Right atrium auricular region (tissue), 2 donors: ENCODE measurements at regions not wholly inside any gene's neighbourhood (a gene's known extent, or its start where the extent isn't known, plus 50 kb on each side); places are given as distances from the start of the nearest gene placed in this dataset.

Source experiments
- DNase-seq: peaks from one replicate; pipeline ENCODE4 v3.0.0-alpha.2; 2019; ENCODE audit warnings: low spot score
- H3K27ac ChIP-seq, 2 donors: fragments of 200-600 bp; sonication (generic); 1 replicate in 1 of 2; 2 replicates in 1 of 2; pipeline ENCODE4 v1.5.1; 2016 to 2019
- H3K27me3 ChIP-seq, 2 donors: fragments of 200-600 bp; sonication (generic); one replicate each; pipeline versions ENCODE4 v1.5.1 to v1.6.0; 2017 to 2019
- H3K36me3 ChIP-seq: fragments of 200-600 bp; sonication (generic); one replicate; pipeline ENCODE4 v1.5.1; 2016
- H3K4me1 ChIP-seq, 2 donors: fragments of 200-600 bp; sonication (generic); one replicate each; pipeline versions ENCODE4 v1.5.1 to v1.6.0; 2017 to 2019
- H3K4me3 ChIP-seq, 2 donors: fragments of 200-600 bp; sonication (generic); 1 replicate in 1 of 2; 2 replicates in 1 of 2; pipeline ENCODE4 v1.5.1; 2017 to 2019; ENCODE audit warnings: mild to moderate bottlenecking in 1 of 2, moderate library complexity in 1 of 2
- H3K9me3 ChIP-seq, 2 donors: fragments of 200-600 bp; sonication (generic); one replicate each; pipeline ENCODE4 v1.5.1; 2019
- TF ChIP-seq, protein P1 (sequence below), 2 donors: fragments of 200-600 bp; sonication (generic); IDR thresholded peaks; one replicate each; pipeline ENCODE4 v1.5.1; 2019; ENCODE audit warnings: antibody characterized with exemption in 2 of 2

DNA sequence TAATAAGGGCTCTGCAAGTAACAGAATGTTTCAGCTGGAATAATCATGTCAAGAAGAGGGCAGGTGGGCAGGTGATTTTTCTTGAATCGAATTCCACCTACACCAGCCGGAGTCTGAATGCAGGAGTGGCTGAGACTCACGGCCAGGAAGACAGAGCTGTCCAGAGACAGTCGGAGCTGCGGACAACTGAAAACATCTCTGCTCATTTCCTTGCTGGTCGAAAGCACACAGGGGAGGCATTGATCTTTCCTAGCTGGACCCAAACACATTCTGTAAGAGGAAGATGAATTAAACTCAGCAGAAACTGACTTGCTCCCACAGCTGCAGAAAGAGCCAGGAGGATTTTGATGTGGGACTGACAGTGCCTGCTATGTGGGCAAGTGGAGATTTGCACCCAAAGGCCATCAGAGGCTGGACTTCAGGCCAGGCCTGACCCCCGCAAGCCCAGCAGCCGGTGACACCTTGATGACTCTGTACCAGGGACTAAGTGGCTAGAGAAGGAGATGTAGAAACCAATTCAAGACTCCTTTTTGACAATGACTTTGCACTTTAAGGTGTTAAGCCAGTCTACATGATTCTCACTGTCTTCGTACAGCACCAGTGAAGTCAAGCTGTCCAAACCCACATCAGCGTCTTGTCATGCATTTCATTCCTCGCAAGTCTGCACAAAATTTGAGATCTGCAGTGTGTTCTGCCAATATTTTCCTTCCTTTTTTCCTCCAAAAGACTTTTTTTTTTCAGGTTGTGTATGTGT is 169.4 kb downstream of the TEX36 start:
- no peak for DNase-seq
- Histone ChIP-seq H3K27ac (no peak overlapping the region), H3K36me3 (no peaks in the 10 kb centered on the region), H3K4me1 (no peaks in the 10 kb centered on the region), H3K9me3 (no peaks in the 10 kb centered on the region), H3K27me3 (no peaks in the 10 kb centered on the region), H3K4me3 (no peak overlapping the region)
- TF ChIP-seq, protein P1, sequence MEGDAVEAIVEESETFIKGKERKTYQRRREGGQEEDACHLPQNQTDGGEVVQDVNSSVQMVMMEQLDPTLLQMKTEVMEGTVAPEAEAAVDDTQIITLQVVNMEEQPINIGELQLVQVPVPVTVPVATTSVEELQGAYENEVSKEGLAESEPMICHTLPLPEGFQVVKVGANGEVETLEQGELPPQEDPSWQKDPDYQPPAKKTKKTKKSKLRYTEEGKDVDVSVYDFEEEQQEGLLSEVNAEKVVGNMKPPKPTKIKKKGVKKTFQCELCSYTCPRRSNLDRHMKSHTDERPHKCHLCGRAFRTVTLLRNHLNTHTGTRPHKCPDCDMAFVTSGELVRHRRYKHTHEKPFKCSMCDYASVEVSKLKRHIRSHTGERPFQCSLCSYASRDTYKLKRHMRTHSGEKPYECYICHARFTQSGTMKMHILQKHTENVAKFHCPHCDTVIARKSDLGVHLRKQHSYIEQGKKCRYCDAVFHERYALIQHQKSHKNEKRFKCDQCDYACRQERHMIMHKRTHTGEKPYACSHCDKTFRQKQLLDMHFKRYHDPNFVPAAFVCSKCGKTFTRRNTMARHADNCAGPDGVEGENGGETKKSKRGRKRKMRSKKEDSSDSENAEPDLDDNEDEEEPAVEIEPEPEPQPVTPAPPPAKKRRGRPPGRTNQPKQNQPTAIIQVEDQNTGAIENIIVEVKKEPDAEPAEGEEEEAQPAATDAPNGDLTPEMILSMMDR (IDR thresholded peaks at IDR 0.05) = no peak

DNA sequence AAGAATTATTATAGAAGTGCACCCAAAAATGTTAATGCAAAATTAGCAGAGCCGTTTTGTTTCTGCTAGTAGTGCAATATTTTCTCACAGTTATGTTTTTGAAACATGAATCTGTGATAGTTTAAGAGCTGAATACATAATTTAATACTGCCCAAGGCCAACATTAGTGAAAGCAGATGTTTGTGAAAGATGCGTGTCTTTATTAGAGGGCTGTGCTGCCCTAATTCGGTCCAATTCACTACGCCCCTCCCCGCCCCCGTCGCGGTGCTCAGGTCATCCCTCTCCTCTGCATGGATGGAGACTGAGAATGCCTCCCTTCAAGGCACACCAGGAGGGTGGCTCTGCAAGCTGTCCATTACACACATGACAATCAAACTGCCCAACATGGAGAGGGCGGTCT is 172.0 kb downstream of the TEX36 start:
- no peak for DNase-seq
- Histone ChIP-seq H3K4me3 (no peak overlapping the region), H3K9me3 (no peaks in the 10 kb centered on the region), H3K36me3 (no peaks in the 10 kb centered on the region), H3K4me1 (no peaks in the 10 kb centered on the region), H3K27ac (no peak overlapping the region), H3K27me3 (no peaks in the 10 kb centered on the region)
- TF ChIP-seq, protein P1 (IDR thresholded peaks at IDR 0.05) = no peak

DNA sequence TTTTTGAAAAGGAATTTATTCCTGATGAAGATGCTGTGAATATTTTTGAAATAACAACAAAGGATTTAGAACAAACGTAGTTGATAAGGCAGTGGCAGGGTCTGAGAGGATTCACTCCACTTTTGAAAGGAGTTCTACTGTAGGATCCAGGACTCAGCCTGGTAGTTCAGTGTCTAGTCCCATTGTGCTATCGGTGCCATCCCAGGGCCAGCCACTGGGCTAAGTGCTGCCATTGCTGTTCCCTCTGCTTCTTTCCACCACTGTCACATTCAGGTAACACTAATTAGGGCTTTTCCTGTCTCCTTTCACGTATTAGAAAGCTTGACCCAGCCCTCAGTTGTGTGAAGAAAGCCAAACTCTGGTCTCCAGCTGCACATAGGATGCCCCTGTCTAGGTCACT is 177.3 kb downstream of the TEX36 start:
- no peaks in the 10 kb centered on the region for H3K27me3 ChIP-seq
- no peak overlapping the region for H3K4me3 ChIP-seq
- DNase-seq = no peak
- no peaks in the 10 kb centered on the region for H3K4me1 ChIP-seq
- H3K9me3 ChIP-seq = no peaks in the 10 kb centered on the region
- TF ChIP-seq, protein P1 (IDR thresholded peaks at IDR 0.05) = no peak
- no peaks in the 10 kb centered on the region for H3K36me3 ChIP-seq
- no peak overlapping the region for H3K27ac ChIP-seq

DNA sequence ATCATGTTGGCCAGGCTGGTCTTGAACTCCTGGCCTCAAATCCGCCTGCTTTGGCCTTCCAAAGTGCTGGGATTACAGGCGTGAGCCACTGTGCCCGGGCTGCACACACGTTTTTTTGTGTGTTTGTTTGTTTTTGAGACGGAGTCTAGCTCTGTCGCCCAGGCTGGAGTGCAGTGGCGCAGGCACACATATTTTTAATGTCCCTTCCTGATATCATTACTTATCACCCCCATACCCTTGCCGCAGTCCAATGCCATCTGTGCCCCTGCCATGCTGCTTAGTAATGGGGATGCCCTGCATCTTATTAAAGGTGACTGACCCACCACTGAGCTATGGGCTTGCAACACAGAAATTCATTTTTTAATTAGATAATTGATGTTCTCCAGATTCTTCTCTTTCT is 180.7 kb downstream of the TEX36 start:
- TF ChIP-seq, protein P1 (IDR thresholded peaks at IDR 0.05) = no peak
- no peaks in the 10 kb centered on the region for H3K4me1 ChIP-seq
- no peak overlapping the region for H3K27ac ChIP-seq
- DNase-seq = no peak
- no peaks in the 10 kb centered on the region for H3K9me3 ChIP-seq
- H3K27me3 ChIP-seq = no peaks in the 10 kb centered on the region
- no peaks in the 10 kb centered on the region for H3K36me3 ChIP-seq
- H3K4me3 ChIP-seq = no peak overlapping the region

DNA sequence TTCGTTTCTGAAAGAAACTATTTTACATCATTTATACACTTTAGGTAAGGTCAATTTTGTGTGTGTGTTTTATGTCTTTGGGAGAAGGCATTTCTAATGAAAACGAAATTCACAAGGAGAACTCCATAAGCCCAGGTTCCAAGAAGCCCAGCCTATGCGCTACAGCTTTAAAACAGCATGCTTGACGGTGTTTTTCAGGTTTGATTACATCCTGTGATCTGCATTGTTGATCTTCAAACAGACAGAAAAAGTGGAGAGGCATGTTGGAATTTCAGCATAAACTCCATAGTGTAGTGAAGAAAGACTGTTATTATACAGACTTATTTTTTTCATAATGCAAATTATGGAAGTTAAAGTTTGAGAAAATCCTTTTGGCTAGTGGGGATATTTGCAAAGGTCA is 187.6 kb downstream of the TEX36 start:
- H3K27ac ChIP-seq = no peak overlapping the region
- no peaks in the 10 kb centered on the region for H3K27me3 ChIP-seq
- H3K9me3 ChIP-seq = no peaks in the 10 kb centered on the region
- H3K4me3 ChIP-seq = no peak overlapping the region
- H3K36me3 ChIP-seq = no peaks in the 10 kb centered on the region
- DNase-seq = no peak
- TF ChIP-seq, protein P1 (IDR thresholded peaks at IDR 0.05) = no peak
- no peaks in the 10 kb centered on the region for H3K4me1 ChIP-seq
